Epithelial cell of esophagus (primary cell): ENCODE measurements at regions not wholly inside any gene's neighbourhood (a gene's known extent, or its start where the extent isn't known, plus 50 kb on each side); places are given as distances from the start of the nearest gene placed in this dataset.

Experiments
- DNase-seq: peaks from one replicate; pipeline ENCODE4 v3.0.0; 2010; ENCODE audit warnings: low read depth
- H3K4me3 ChIP-seq: 2 replicates; pipeline ENCODE4 v1.5.1; 2011; ENCODE audit warnings: mild to moderate bottlenecking, low read length, control low read depth
- TF ChIP-seq, protein P1 (sequence below): IDR thresholded peaks from 2 replicates; pipeline ENCODE4 v1.5.1; 2011; ENCODE audit warnings: low read depth, mild to moderate bottlenecking, low read length, control low read depth, inconsistent platforms; ENCODE audit not compliant: insufficient read depth; ENCODE audit errors: missing control alignments

DNA sequence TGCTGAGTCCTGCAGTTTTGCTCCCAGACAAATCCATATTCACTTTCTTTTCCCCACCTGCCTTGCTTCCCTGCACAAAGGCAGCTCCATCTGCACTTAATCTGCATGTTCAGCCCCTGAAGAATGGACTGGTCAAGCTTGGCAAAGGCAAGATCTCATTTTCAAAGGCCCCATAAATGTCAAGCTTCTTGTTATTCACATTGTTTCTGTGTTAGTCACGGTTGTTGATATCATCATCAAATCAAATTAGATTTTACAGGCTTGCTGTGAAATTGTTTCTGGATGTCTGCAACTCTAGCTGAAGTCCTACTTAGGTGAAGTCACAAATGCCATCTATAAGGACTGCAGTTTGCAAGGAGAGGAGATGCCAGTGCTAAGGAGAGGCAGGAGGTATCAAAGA is 91.0 kb downstream of the GPAM start:
- H3K4me3 ChIP-seq, result no peak overlapping the region
- no peak for DNase-seq
- TF ChIP-seq, protein P1, sequence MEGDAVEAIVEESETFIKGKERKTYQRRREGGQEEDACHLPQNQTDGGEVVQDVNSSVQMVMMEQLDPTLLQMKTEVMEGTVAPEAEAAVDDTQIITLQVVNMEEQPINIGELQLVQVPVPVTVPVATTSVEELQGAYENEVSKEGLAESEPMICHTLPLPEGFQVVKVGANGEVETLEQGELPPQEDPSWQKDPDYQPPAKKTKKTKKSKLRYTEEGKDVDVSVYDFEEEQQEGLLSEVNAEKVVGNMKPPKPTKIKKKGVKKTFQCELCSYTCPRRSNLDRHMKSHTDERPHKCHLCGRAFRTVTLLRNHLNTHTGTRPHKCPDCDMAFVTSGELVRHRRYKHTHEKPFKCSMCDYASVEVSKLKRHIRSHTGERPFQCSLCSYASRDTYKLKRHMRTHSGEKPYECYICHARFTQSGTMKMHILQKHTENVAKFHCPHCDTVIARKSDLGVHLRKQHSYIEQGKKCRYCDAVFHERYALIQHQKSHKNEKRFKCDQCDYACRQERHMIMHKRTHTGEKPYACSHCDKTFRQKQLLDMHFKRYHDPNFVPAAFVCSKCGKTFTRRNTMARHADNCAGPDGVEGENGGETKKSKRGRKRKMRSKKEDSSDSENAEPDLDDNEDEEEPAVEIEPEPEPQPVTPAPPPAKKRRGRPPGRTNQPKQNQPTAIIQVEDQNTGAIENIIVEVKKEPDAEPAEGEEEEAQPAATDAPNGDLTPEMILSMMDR, result no peak

DNA sequence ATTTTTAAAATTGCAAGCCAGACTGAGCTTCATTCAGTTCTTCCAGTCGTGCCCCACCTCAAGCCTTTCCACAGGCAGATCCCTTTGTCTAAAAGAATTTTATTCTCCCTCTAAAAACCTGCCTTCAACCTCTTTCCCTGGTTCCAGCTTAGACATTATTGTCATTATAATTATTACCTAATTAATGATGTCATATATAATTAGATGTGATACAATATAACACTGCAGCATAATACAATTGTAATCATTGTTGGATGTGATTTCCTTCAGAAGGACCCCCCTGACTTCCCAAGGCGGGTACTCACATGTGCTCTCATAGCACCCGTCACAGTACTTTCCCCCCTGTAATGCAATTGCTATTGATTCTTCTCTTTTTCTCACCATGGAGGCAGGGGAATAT is 88.6 kb downstream of the GPAM start:
- TF ChIP-seq, protein P1, result no peak
- no peak overlapping the region for H3K4me3 ChIP-seq
- DNase-seq, result no peak

DNA sequence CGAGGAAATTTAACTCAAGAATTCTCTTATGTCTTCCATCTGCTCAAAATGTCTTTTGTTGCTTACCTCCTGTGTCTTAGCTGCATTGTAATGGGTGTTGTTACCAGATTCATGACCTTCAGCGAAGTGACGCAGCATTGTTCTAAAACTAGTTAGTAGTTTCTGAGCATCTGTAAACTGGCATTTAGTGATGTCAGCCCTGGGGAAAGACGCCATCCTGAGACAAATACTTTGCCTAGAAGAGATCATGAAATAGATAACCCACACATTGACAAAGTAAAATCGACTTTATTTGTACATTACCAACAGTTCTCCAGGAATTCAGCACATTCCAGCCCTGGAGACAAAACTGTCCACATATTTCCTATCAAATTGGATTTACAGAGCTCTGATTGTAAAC is 87.8 kb downstream of the GPAM start:
- TF ChIP-seq, protein P1, result no peak
- no peak overlapping the region for H3K4me3 ChIP-seq
- DNase-seq, result no peak

DNA sequence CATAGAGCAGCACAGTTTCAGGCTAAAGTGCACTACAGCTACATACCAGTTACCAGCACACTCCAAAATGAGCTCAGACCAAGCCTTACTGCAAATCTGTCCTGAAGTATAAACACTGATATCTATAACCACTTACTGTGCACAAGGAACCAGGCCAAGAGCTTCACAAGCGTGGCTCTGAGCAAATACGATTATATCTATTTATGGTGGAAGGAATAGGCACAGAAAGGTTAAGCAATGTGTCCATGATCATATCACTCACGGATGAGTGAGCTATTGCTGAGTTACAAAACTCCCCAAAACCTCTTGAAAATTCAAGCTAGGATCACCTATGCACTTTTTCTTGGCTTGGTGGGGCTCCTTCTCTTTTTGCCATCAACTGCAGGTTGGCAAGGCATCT is 84.9 kb downstream of the GPAM start:
- no peak overlapping the region for H3K4me3 ChIP-seq
- DNase-seq, result no peak
- TF ChIP-seq, protein P1, result no peak
